ENCODE measurements at regions not wholly inside any gene's neighbourhood (a gene's known extent, or its start where the extent isn't known, plus 50 kb on each side); places are given as distances from the start of the nearest gene placed in this dataset.

DNA sequence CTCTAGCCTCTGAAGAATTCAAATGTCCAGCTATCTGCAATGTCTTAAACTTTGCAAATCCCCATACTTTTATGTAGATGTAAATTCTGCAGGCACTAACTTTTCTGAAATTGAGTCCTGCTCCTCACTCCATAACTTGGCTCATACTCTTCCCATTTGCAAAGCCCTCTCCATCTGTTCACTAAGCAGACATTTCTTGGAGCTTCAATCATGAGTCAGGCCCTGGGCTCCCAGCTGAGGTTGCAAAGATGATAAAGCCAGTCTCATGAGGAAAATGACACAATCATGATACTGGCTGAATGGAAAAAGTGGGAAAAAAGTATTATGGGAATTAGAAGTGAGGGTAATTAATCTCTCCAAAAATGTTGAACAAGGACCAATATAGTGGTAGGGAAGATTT is 507.6 kb downstream of the NR2F2 start:
- no peak overlapping the region for H3K4me3 ChIP-seq
- TF ChIP-seq, protein P1, sequence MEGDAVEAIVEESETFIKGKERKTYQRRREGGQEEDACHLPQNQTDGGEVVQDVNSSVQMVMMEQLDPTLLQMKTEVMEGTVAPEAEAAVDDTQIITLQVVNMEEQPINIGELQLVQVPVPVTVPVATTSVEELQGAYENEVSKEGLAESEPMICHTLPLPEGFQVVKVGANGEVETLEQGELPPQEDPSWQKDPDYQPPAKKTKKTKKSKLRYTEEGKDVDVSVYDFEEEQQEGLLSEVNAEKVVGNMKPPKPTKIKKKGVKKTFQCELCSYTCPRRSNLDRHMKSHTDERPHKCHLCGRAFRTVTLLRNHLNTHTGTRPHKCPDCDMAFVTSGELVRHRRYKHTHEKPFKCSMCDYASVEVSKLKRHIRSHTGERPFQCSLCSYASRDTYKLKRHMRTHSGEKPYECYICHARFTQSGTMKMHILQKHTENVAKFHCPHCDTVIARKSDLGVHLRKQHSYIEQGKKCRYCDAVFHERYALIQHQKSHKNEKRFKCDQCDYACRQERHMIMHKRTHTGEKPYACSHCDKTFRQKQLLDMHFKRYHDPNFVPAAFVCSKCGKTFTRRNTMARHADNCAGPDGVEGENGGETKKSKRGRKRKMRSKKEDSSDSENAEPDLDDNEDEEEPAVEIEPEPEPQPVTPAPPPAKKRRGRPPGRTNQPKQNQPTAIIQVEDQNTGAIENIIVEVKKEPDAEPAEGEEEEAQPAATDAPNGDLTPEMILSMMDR (IDR thresholded peaks at IDR 0.05; ENCODE audit: borderline replicate concordance): no peak

DNA sequence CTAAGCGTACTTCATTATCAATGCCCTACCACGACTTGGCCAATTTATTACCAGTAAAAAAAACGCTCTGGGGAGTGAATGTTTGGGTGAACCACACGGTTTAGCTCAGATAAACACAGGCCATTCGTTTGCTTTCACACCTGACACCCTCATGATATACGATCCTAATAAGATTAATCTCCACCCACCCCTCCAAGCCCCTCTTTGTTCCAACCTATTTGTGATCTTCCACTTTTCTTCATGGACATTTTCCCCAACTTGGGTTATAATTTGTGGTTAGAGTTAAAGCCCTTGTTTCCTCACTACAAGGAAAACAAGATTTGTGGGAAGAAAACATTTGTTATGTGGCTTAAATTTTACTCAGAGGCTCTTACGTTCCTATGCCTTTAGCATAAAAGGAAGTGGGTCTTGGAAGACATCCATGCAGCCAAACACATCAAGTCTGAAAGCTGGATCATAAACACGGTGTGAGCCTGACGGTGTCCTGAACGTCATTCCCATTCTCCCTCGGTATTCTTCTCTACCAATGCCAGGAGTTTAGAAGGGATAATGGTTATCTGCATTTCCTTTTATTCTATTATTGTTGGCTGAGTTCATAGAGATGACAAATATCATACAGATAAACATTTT is 518.9 kb downstream of the NR2F2 start:
- no peak for DNase-seq
- Histone ChIP-seq H3K4me1 (no peaks in the 10 kb centered on the region), H3K27ac (replicated peaks) (no peak overlapping the region), H3K4me3 (no peak overlapping the region), H3K9me3 (replicated peaks) (peaks cover 12% of the 10 kb centered on the region), H3K36me3 (no peaks in the 10 kb centered on the region), H3K27me3 (ENCODE audit: low read depth) (peaks cover 5% of the 10 kb centered on the region)
- intact Hi-C loops (cut with micrococcal nuclease): no loop called here
- TF ChIP-seq, protein P1 (IDR thresholded peaks at IDR 0.05; ENCODE audit: borderline replicate concordance): no peak

More for the DNA sequence above, 507.6 kb downstream of the NR2F2 start:
- Histone ChIP-seq H3K4me1 (no peaks in the 10 kb centered on the region), H3K36me3 (no peaks in the 10 kb centered on the region), H3K27me3 (ENCODE audit: low read depth) (no peaks in the 10 kb centered on the region), H3K27ac (replicated peaks) (no peak overlapping the region), H3K9me3 (replicated peaks) (peaks cover 23% of the 10 kb centered on the region)
- intact Hi-C loops (cut with micrococcal nuclease): no loop called here
- no peak for DNase-seq

DNA sequence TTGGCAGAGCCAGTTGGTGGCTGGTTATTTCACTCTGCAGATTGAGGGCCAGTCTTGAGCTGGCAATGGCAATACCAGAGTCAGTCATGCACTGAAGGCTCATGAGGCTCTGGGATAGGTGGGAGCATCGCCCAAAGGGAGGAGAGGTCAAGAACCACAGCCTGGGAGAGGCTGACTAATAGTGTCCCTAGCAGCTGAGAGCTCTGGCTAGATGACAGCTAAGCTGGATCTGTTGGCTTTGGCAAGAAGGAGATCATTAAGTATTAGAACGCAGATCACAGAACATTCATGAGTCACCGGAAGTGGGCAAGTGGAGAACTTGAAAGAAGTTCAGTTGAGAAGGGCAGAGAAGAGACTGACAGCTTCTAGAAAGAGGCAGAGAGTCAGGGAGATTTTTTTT is 521.1 kb downstream of the NR2F2 start:
- intact Hi-C loops (cut with micrococcal nuclease): no loop called here
- peaks cover 5% of the 10 kb centered on the region for H3K27me3 ChIP-seq (ENCODE audit: low read depth)
- no peaks in the 10 kb centered on the region for H3K4me1 ChIP-seq
- no peak for DNase-seq
- no peaks in the 10 kb centered on the region for H3K36me3 ChIP-seq
- no peak overlapping the region for H3K27ac ChIP-seq (replicated peaks)
- TF ChIP-seq, protein P1 (IDR thresholded peaks at IDR 0.05; ENCODE audit: borderline replicate concordance): no peak
- H3K4me3 ChIP-seq: no peak overlapping the region
- H3K9me3 ChIP-seq (replicated peaks): no peaks in the 10 kb centered on the region

DNA sequence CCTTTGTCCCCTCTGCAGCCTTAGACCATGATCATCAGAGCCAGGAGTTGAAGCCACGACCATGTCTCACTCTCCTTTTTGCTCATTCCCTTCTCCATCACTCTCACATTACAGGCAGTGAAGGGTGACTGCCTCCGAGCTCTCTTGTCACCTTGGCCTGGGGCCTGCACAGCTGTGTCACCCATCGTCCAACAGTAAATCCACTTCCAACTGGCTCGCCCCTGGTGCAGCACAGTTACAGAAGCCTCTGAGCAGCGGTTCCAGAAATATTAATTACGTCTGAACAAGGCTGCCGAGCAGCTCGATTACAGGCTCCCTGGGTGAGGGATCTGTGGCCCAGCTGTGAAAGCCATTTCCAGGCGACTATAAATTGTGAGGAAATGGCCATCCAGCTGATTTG is 528.2 kb downstream of the NR2F2 start:
- H3K9me3 ChIP-seq (replicated peaks): no peaks in the 10 kb centered on the region
- no peak overlapping the region for H3K27ac ChIP-seq (replicated peaks)
- no peaks in the 10 kb centered on the region for H3K4me1 ChIP-seq
- DNase-seq: no peak
- intact Hi-C loops (cut with micrococcal nuclease): no loop called here
- no peaks in the 10 kb centered on the region for H3K36me3 ChIP-seq
- H3K27me3 ChIP-seq (ENCODE audit: low read depth): no peaks in the 10 kb centered on the region
- no peak overlapping the region for H3K4me3 ChIP-seq
- TF ChIP-seq, protein P1 (IDR thresholded peaks at IDR 0.05; ENCODE audit: borderline replicate concordance): no peak

DNA sequence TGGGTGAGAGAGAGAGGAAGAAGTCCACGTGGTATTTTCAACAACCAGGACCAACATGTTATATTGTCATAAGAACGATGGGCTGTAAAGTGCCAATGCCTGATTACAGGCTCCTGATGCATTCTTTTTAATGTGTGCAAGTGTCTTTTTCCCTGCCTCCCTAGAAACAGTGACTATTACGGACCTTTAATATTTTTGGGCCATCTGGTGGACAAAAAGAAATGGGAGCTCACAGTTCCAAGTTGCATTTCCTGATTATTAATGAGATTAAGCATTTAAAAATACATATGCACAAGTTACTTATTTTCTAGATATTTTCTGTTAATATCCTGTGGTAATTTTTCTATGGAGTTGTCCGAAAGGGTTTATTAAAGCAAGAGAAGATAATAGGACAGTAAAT is 530.2 kb downstream of the NR2F2 start:
- DNase-seq: no peak
- Histone ChIP-seq H3K27me3 (ENCODE audit: low read depth) (no peaks in the 10 kb centered on the region), H3K4me1 (no peaks in the 10 kb centered on the region), H3K9me3 (replicated peaks) (no peaks in the 10 kb centered on the region), H3K36me3 (no peaks in the 10 kb centered on the region), H3K27ac (replicated peaks) (no peak overlapping the region), H3K4me3 (no peak overlapping the region)
- TF ChIP-seq, protein P1 (IDR thresholded peaks at IDR 0.05; ENCODE audit: borderline replicate concordance): no peak
- intact Hi-C loops (cut with micrococcal nuclease): no loop called here
